Endothelial cell (in vitro differentiated cells): ENCODE measurements at regions not wholly inside any gene's neighbourhood (a gene's known extent, or its start where the extent isn't known, plus 50 kb on each side); places are given as distances from the start of the nearest gene placed in this dataset.
"Not testable (repeated sequence)": the region's sequence is repeated elsewhere in the genome, so short reads cannot be mapped to it uniquely, and the experiment has no call there.

Source experiments
- DNase-seq: peaks from one replicate; pipeline ENCODE4 v3.0.0; 2021; ENCODE audit warnings: low spot score
- H3K27ac Mint-ChIP-seq: one replicate; pipeline ENCODE4 v1.8.0; 2021; ENCODE audit warnings: mixed read lengths, inconsistent platforms; ENCODE audit not compliant: unreplicated experiment
- H3K27me3 Mint-ChIP-seq: one replicate; pipeline ENCODE4 v1.8.0; 2021; ENCODE audit warnings: mild to moderate bottlenecking, moderate library complexity, mixed read lengths, inconsistent platforms; ENCODE audit not compliant: unreplicated experiment
- H3K36me3 Mint-ChIP-seq: one replicate; pipeline ENCODE4 v1.8.0; 2021; ENCODE audit warnings: mild to moderate bottlenecking, low read depth, mixed read lengths, inconsistent platforms; ENCODE audit not compliant: unreplicated experiment
- H3K4me1 Mint-ChIP-seq: one replicate; pipeline ENCODE4 v1.8.0; 2021; ENCODE audit warnings: mild to moderate bottlenecking, mixed read lengths, inconsistent platforms; ENCODE audit not compliant: unreplicated experiment
- H3K4me3 Mint-ChIP-seq: one replicate; pipeline ENCODE4 v1.8.0; 2021; ENCODE audit warnings: mild to moderate bottlenecking, mixed read lengths, inconsistent platforms; ENCODE audit not compliant: unreplicated experiment
- H3K9me3 Mint-ChIP-seq: one replicate; pipeline ENCODE4 v1.8.0; 2021; ENCODE audit warnings: mixed read lengths, inconsistent platforms; ENCODE audit not compliant: unreplicated experiment
- TF ChIP-seq, protein P1 (sequence below): fragments of 200-600 bp; sonication (generic); IDR thresholded peaks from one replicate; pipeline ENCODE4 v1.5.0; 2021; ENCODE audit warnings: antibody characterized with exemption; ENCODE audit not compliant: unreplicated experiment

DNA sequence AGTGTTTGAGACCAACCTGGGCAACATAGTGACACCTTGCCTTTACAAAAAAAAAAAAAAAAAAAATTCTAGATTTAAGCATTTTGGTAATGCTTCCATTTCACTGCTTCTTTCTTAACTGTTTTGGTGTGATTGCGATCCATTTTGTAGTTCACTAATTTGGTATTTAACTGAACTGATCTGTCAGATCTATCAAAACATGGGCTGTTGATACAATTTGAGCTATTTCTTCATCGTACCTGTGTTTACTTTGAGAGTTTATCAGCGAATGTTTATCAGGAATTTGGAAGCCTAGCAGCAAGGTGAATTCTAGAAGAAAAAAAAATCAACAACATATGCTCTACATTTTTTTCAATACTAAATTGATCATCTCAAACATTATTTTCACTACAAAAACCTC lies 864.9 kb upstream of the WWC1 start:
- Mint-ChIP-seq H3K27me3 (no peaks in the 10 kb centered on the region), H3K36me3 (no peaks in the 10 kb centered on the region)

DNA sequence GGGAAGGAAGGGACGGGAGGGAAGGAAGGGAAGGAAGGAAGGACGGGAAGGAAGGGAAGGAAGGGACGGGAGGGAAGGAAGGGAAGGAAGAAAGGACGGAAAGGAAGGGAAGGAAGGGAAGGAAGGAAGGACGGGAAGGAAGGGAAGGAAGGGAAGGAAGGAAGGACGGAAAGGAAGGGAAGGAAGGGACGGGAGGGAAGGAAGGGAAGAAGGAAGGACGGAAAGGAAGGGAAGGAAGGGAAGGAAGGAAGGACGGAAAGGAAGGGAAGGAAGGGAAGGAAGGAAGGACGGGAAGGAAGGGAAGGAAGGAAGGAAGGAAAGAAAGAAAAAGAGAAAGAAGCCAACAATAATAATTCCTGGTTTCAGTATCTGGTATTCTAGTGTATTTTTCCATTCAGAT lies 863.8 kb upstream of the WWC1 start:
- not testable (repeated sequence) for H3K27ac Mint-ChIP-seq, H3K36me3 Mint-ChIP-seq, H3K4me3 Mint-ChIP-seq, H3K4me1 Mint-ChIP-seq, H3K27me3 Mint-ChIP-seq, H3K9me3 Mint-ChIP-seq, DNase-seq

More for the DNA sequence above, 864.9 kb upstream of the WWC1 start:
- no peak for DNase-seq
- Mint-ChIP-seq H3K4me1 (no peaks in the 10 kb centered on the region), H3K4me3 (no peak overlapping the region), H3K27ac (no peak overlapping the region), H3K9me3 (no peaks in the 10 kb centered on the region)
- TF ChIP-seq, protein P1, sequence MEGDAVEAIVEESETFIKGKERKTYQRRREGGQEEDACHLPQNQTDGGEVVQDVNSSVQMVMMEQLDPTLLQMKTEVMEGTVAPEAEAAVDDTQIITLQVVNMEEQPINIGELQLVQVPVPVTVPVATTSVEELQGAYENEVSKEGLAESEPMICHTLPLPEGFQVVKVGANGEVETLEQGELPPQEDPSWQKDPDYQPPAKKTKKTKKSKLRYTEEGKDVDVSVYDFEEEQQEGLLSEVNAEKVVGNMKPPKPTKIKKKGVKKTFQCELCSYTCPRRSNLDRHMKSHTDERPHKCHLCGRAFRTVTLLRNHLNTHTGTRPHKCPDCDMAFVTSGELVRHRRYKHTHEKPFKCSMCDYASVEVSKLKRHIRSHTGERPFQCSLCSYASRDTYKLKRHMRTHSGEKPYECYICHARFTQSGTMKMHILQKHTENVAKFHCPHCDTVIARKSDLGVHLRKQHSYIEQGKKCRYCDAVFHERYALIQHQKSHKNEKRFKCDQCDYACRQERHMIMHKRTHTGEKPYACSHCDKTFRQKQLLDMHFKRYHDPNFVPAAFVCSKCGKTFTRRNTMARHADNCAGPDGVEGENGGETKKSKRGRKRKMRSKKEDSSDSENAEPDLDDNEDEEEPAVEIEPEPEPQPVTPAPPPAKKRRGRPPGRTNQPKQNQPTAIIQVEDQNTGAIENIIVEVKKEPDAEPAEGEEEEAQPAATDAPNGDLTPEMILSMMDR: no peak

DNA sequence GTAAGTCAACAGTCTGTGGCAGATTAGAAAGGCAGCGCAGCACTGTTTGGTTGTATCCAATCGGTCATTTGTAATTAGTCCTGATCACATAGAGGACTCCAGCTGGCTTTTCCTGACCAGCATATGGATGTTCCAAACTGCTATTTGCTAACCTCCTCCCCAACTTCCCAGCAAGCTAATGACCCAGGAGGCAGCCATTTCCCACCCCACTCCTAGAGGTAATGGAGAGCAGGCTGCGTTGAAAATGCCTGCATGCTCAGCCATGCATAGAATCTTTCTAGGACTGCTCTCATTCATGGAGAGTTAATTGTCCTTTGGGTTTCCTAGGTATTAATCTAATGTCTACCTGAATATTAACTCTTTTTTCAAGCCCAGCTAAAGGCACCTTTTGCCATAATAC lies 850.6 kb upstream of the WWC1 start:
- Mint-ChIP-seq H3K4me1 (no peaks in the 10 kb centered on the region), H3K4me3 (no peak overlapping the region), H3K9me3 (no peaks in the 10 kb centered on the region)

DNA sequence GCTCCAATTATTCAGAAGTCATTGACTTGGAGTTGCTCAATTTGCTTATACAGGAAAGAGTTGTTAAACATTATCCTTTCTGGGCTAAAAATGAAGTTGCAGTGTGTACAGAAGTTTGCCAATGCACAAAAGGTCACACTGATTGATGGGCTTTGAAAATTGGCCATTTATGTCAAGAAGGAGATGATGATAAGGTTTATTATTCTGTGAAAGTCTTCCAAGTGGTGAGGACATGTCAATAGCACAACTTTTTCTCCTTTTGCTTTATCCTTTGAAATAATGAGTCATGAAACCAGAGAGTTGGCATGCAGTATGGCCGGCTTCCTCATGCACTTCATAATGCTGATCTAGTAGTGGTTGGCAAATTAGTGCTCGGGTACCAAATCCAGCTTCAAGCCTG lies 848.5 kb upstream of the WWC1 start:
- H3K9me3 Mint-ChIP-seq: no peaks in the 10 kb centered on the region
- TF ChIP-seq, protein P1: no peak
- H3K4me3 Mint-ChIP-seq: no peak overlapping the region
- no peak overlapping the region for H3K27ac Mint-ChIP-seq
- H3K4me1 Mint-ChIP-seq: no peaks in the 10 kb centered on the region
- no peaks in the 10 kb centered on the region for H3K27me3 Mint-ChIP-seq
- no peaks in the 10 kb centered on the region for H3K36me3 Mint-ChIP-seq
- DNase-seq: no peak

More for the DNA sequence above, 850.6 kb upstream of the WWC1 start:
- no peaks in the 10 kb centered on the region for H3K27me3 Mint-ChIP-seq
- H3K36me3 Mint-ChIP-seq: no peaks in the 10 kb centered on the region
- no peak for DNase-seq
- no peak overlapping the region for H3K27ac Mint-ChIP-seq
- TF ChIP-seq, protein P1: no peak

GRCh38 chr5:167447466-167448375 lies 843.7 kb upstream of the WWC1 start:
- DNase-seq: no peak
- H3K27ac Mint-ChIP-seq: no peak overlapping the region

More at GRCh38 chr5:167447466-167448375, 843.7 kb upstream of the WWC1 start:
- Mint-ChIP-seq H3K4me3 (no peak overlapping the region), H3K36me3 (no peaks in the 10 kb centered on the region), H3K4me1 (no peaks in the 10 kb centered on the region), H3K27me3 (no peaks in the 10 kb centered on the region), H3K9me3 (no peaks in the 10 kb centered on the region)
- TF ChIP-seq, protein P1: no peak
